GM12872 (cell line): ENCODE measurements at regions not wholly inside any gene's neighbourhood (a gene's known extent, or its start where the extent isn't known, plus 50 kb on each side); places are given as distances from the start of the nearest gene placed in this dataset.

Source experiments
- TF ChIP-seq, protein P1 (sequence below): IDR thresholded peaks from 3 replicates; pipeline ENCODE4 v1.5.1; 2011; ENCODE audit warnings: low read depth, mild to moderate bottlenecking, low read length, moderate library complexity; ENCODE audit not compliant: insufficient read depth

DNA sequence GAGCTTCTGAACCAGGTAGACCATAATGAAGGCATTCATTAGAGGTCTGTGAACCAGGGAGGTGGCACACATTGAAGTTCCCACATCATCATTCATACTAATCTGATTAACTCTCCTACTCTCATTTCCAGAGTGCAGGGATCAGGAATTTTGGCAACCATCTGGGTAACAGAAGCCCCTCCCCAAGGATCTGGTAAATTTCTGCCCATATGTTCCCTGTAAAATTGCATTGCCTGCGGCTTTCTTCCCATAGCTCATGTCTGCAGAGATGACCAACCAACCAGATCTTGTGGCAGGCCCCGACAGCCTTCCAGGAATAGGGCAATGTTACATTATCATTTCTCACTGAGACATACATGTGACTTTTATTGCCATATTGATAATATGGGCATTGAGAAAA is 111.4 kb upstream of the CHL1 start:
- TF ChIP-seq, protein P1, sequence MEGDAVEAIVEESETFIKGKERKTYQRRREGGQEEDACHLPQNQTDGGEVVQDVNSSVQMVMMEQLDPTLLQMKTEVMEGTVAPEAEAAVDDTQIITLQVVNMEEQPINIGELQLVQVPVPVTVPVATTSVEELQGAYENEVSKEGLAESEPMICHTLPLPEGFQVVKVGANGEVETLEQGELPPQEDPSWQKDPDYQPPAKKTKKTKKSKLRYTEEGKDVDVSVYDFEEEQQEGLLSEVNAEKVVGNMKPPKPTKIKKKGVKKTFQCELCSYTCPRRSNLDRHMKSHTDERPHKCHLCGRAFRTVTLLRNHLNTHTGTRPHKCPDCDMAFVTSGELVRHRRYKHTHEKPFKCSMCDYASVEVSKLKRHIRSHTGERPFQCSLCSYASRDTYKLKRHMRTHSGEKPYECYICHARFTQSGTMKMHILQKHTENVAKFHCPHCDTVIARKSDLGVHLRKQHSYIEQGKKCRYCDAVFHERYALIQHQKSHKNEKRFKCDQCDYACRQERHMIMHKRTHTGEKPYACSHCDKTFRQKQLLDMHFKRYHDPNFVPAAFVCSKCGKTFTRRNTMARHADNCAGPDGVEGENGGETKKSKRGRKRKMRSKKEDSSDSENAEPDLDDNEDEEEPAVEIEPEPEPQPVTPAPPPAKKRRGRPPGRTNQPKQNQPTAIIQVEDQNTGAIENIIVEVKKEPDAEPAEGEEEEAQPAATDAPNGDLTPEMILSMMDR = no peak

DNA sequence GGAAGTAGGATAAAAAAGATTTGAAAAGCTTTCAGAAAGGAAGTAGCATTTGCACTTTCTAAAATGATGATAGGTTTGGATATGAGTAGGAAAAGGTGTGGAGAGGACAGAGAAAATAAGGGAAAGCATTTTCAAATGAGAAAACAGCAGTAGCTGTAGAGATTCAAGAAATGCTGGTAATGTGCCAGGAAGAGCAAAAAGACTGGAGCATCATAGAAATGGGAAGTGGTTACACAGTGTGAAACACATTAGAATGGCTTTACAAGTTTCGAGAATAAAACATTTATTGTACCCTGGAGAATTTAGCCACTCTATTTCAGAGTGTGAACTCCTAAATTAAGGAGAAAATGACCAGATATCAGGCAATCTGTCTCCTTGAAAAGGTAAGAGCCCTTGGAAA is 108.3 kb upstream of the CHL1 start:
- TF ChIP-seq, protein P1 = no peak

DNA sequence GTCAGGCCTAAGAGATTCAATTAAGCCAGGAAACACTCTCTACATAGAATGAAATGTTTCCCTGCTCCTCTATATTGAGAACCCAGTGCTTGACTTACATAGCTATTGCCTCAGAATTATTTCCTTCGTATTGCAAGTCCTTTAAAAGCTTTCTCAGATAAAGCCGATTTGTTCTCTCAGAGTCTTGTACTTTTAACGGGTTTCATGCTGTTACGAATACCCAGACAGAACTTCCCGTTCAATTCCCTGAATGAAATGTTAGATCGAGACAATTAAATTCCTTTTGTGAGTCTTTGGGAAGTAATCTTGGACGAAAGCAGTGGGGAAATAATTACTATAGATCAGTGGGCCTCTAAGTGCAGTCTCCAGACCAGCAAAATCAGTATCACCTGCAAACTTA is 102.8 kb upstream of the CHL1 start:
- TF ChIP-seq, protein P1 = no peak

DNA sequence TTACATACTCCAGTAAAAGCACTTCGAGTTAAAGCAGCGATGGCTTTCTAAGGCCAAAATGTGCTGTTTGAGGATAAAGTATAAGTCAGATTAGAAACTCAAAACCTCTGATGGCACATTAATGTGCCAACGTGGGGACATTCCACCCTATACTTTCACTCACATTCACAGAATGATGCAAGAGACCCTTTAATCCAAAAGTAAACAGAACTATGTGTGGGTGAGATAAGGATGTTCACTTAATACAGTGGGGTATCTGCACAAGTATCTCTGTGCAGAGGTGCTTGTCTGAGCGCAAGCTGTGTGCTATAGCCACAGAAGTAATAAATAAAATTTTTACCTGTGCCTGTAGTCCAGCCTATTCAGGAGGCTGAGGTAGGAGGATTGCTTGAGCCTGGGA is 100.3 kb upstream of the CHL1 start:
- TF ChIP-seq, protein P1 = no peak

DNA sequence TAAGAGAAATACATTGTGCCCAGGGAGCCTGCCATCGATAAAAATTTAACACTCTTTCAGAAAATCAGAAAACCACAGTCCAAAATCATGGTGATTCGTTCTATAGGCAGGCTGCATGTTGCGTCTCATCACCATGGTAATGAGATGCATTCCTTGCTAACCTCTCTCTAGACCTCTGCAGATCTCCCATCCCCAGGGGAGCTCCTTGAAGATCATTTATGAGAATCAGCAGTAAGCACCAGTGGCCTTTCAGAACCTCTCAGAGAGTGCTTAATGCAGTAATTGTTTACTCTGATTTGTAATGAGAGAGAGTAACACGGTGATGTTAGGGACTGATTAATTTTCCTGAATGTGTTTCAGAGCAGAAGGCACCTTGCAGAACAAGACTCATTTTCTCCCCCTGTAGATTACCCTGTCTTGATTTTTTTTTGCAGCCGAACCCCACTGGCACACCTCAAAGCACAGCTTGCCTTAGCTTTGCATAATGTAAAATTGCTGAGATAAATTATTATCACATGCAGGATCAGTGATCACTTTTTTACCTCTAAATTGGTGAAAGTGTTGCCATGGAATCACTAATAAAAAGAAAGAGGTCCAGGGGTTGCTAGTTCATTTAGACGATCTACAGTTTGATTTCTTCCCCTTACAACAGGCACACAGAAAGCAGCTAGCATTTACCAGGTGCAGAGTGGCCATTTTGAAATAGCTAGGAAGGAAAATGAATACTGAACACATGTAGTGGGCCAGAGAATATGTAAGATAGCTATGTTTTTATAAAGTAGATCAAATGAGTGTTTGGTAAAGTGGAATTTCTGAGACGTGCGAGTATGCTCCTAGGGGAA is 98.9 kb upstream of the CHL1 start:
- TF ChIP-seq, protein P1 = no peak

DNA sequence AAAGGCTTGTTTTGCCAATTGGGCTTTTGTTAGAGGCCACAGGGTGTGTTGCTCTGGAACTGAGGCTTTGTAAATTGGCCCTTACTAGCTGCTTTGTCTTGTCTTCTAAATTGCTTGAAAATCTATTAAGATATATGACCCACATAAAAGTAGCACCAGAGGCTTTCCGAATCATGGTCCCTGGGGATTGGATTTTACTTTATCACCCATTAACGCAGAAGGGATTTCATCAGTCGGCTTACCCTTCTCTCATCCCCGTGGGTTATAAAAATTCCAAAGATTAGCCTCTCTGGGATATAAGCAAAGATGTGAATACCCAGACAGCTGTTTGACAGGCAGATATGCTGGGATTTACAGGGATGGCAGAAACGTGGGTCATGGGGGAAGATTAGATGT is 98.3 kb upstream of the CHL1 start:
- TF ChIP-seq, protein P1 = no peak

DNA sequence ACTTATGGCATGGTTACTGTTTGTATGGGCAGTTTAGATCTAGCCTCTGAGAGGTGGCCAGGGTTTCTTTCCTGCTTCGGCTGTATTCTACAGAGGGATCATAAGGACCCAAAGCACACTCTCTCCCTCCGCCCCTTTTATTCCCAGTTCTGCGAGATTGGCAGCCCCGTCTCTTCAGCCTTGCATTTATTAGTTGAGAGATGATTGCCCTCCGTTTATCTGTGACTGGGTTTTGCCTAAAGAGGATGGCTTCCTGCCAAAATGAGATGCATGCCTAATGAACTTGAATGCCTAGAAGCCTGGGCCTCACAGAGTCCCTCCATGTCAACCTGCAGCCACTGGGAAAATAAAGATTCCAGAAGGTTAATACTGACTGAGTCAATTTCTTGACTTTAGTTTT is 97.1 kb upstream of the CHL1 start:
- TF ChIP-seq, protein P1 = no peak
